GM12878 (cell line): ENCODE measurements at regions not wholly inside any gene's neighbourhood (a gene's known extent, or its start where the extent isn't known, plus 50 kb on each side); places are given as distances from the start of the nearest gene placed in this dataset.

Experiments
- ATAC-seq: fragments of 200-7000 bp; cut with Tn5 transposase; 3 replicates; pipeline ENCODE4 v1.9.1; 2020; ENCODE audit warnings: mild to moderate bottlenecking, moderate library complexity
- BruUV-seq: library from RNA; stranded (reverse); fragments of 400-500 nt; replicated peaks from 2 replicates; lab custom pipeline; 2021; lab: Mats Ljungman, UMichigan
- CTCF ChIA-PET: fragments of 300-600 bp; sonication (Branson Sonifier 250); formaldehyde crosslinking; extraction: SDS; loops from one replicate; lab custom pipeline; 2021; ENCODE audit warnings: inconsistent platforms; lab: Yijun Ruan, JAX
- POLR2A ChIA-PET: fragments of 350-600 bp; formaldehyde crosslinking; extraction: SDS; loops from one replicate; lab custom pipeline; 2021; ENCODE audit warnings: inconsistent platforms; lab: Charles Lee
- RAD21 ChIA-PET: fragments of 300-600 bp; sonication (Branson Sonifier 250); formaldehyde crosslinking; loops from one replicate; lab custom pipeline; 2023; ENCODE audit warnings: antibody characterized with exemption; ENCODE audit not compliant: unreplicated experiment; lab: Charles Lee
- SMC1A ChIA-PET: fragments of 300-600 bp; sonication (Branson Sonifier 250); formaldehyde crosslinking; loops from one replicate; lab custom pipeline; 2023; ENCODE audit not compliant: unreplicated experiment, uncharacterized antibody; lab: Charles Lee
- DNase-seq: peaks from one replicate; pipeline ENCODE4 v3.0.0-alpha.2; 2011; ENCODE audit warnings: low read depth, low spot score
- FAIRE-seq: peaks from 3 replicates; lab custom pipeline; 2011; peaks lifted over from hg19 to GRCh38; lab: Jason Lieb, UNC
- H2AFZ ChIP-seq: 2 replicates; pipeline ENCODE4 v1.6.0; 2011; ENCODE audit warnings: low read depth, low read length, control low read depth; ENCODE audit not compliant: control insufficient read depth
- H3K27ac ChIP-seq: 2 replicates; pipeline ENCODE4 v1.5.1; 2011; ENCODE audit warnings: control low read depth; ENCODE audit not compliant: control insufficient read depth, insufficient read depth
- H3K27me3 ChIP-seq, 2 experiments: replicated peaks in 1 of 2; 2 replicates each; pipeline versions ENCODE4 v1.6.0 to v1.6.1; 2011; ENCODE audit warnings: low read length in 1 of 2; ENCODE audit not compliant: control insufficient read depth in 2 of 2, insufficient read depth in 2 of 2
- H3K36me3 ChIP-seq, 2 experiments: 2 replicates each; pipeline ENCODE4 v1.5.1; 2011; ENCODE audit warnings: low read length in 1 of 2; ENCODE audit not compliant: control insufficient read depth in 2 of 2, insufficient read depth in 2 of 2
- H3K4me1 ChIP-seq: 2 replicates; pipeline ENCODE4 v1.6.1; 2011; ENCODE audit warnings: mild to moderate bottlenecking, low read length, moderate library complexity, mixed read lengths; ENCODE audit not compliant: control insufficient read depth, insufficient read depth
- H3K4me2 ChIP-seq: 2 replicates; pipeline ENCODE4 v1.6.0; 2011; ENCODE audit warnings: control low read depth; ENCODE audit not compliant: control insufficient read depth, insufficient read depth
- H3K4me3 ChIP-seq: fragments of 200-600 bp; sonication (generic); 2 replicates; pipeline ENCODE4 v1.5.1; 2016
- H3K79me2 ChIP-seq: 2 replicates; pipeline ENCODE4 v1.6.0; 2011; ENCODE audit warnings: low read length; ENCODE audit not compliant: control insufficient read depth, insufficient read depth
- H3K9ac ChIP-seq: 2 replicates; pipeline ENCODE4 v1.8.0; 2011; ENCODE audit warnings: low read length, control low read depth, mixed read lengths; ENCODE audit not compliant: control insufficient read depth, insufficient read depth
- H3K9me3 ChIP-seq: replicated peaks from 3 replicates; pipeline ENCODE4 v1.5.1; 2011; ENCODE audit warnings: mild to moderate bottlenecking, low read length; ENCODE audit not compliant: control insufficient read depth, insufficient read depth
- H4K20me1 ChIP-seq: 2 replicates; pipeline ENCODE4 v1.6.0; 2011; ENCODE audit not compliant: control insufficient read depth, insufficient read depth
- BCL11A ChIP-seq: IDR thresholded peaks from 2 replicates; pipeline ENCODE4 v1.6.1; 2011; ENCODE audit warnings: low read depth, low read length
- BRCA1 ChIP-seq: IDR thresholded peaks from 2 replicates; pipeline ENCODE4 v1.6.1; 2011; ENCODE audit warnings: low read depth, low read length, improper control_type of control experiment
- EED ChIP-seq: sonication (generic); IDR thresholded peaks from 2 replicates; pipeline ENCODE4 v1.6.1; 2016; ENCODE audit warnings: antibody characterized with exemption, low read depth
- FOS ChIP-seq: IDR thresholded peaks from 3 replicates; pipeline ENCODE4 v1.6.1; 2011; ENCODE audit warnings: borderline replicate concordance; ENCODE audit not compliant: insufficient read length; ENCODE audit errors: extremely low read depth
- POLR2AphosphoS5 ChIP-seq: IDR thresholded peaks from 2 replicates; pipeline ENCODE4 v1.6.1; 2011; ENCODE audit warnings: mild to moderate bottlenecking, low read length, inconsistent platforms
- RELB ChIP-seq: fragments of 450-650 bp; IDR thresholded peaks from 2 replicates; pipeline ENCODE4 v1.6.1; 2017; ENCODE audit warnings: low read depth, mild to moderate bottlenecking, moderate library complexity
- REST ChIP-seq: IDR thresholded peaks from 2 replicates; pipeline ENCODE4 v1.6.1; 2012; ENCODE audit warnings: mild to moderate bottlenecking, low read depth, low read length
- SIN3A ChIP-seq: IDR thresholded peaks from 2 replicates; pipeline ENCODE4 v1.6.1; 2012; ENCODE audit warnings: low read depth, low read length, improper control_type of control experiment
- SMARCA5 ChIP-seq: fragments of 450-650 bp; IDR thresholded peaks from 2 replicates; pipeline ENCODE4 v1.6.1; 2017; ENCODE audit warnings: mild to moderate bottlenecking
- SMC3 ChIP-seq: IDR thresholded peaks from 2 replicates; pipeline ENCODE4 v1.6.1; 2011; ENCODE audit warnings: low read length, improper control_type of control experiment, borderline replicate concordance
- STAT3 ChIP-seq: IDR thresholded peaks from 2 replicates; pipeline ENCODE4 v1.6.1; 2011; ENCODE audit warnings: low read depth, low read length, improper control_type of control experiment
- TCF3 ChIP-seq: IDR thresholded peaks from 2 replicates; pipeline ENCODE4 v1.6.1; 2012; ENCODE audit warnings: low read depth, mild to moderate bottlenecking, low read length, borderline replicate concordance; ENCODE audit not compliant: insufficient read depth
- WRNIP1 ChIP-seq: IDR thresholded peaks from 2 replicates; pipeline ENCODE4 v1.6.1; 2011; ENCODE audit warnings: low read depth, low read length, improper control_type of control experiment, borderline replicate concordance
- WGBS: methylation state at CpG from one replicate; pipeline ENCODE4 v1.1.6; 2016; ENCODE audit warnings: low lambda C conversion rate; ENCODE audit not compliant: insufficient replicate concordance, insufficient coverage; ENCODE audit errors: missing lambda C conversion rate; 5-methylcytosine and 5-hydroxymethylcytosine counted together
- in situ Hi-C: fragments of 300-500 bp; cut with MboI; formaldehyde crosslinking; loops from 9 replicates; pipeline ENCODE4 v1.14.3; 2018; ENCODE audit warnings: mixed read lengths
- intact Hi-C: fragments of 100-400 bp; cut with micrococcal nuclease; formaldehyde crosslinking; loops from one replicate; pipeline ENCODE4 v1.14.2; 2022; ENCODE audit not compliant: unreplicated experiment
- TF ChIP-seq, protein P1 (sequence below): fragments of 450-650 bp; IDR thresholded peaks from 2 replicates; pipeline ENCODE4 v1.6.1; 2017; ENCODE audit warnings: mild to moderate bottlenecking
- TF ChIP-seq, protein P2 (sequence below): fragments of 450-650 bp; IDR thresholded peaks from 2 replicates; pipeline ENCODE4 v1.6.1; 2017; ENCODE audit warnings: borderline replicate concordance
- TF ChIP-seq, protein P3 (sequence below): IDR thresholded peaks from 2 replicates; pipeline ENCODE4 v1.6.1; 2011; ENCODE audit warnings: low read depth, low read length, improper control_type of control experiment, borderline replicate concordance

DNA sequence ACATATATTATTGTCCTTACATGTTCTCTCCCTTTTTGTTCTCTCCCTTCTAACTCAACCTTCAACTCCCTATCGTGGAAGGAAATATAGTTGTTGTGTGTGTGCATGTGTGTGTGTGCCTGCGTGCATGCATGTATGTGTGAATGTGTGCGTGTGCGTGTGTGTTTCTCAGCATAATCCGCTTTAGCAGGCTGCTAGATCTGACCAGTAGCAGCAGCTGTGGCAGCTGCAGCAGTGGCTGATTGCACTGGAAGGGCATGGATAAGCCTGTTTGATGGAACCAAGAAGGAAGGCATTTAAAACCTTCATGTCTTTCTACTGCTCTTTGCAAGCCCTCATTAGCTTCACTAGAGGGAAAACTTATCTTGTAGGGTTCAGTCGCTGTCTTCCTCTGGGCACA, 65.6 kb upstream of the IRF2BP2 start:
- intact Hi-C loops (loop anchor here (5.0 kb wide), 1 partner anchor 63 kb away; the partner anchor contains the start of gene IRF2BP2), in situ Hi-C loops (no loop called here)
- FAIRE-seq, result no peak
- Histone ChIP-seq H3K9me3 (no peaks in the 10 kb centered on the region; the same call in 2 of the 3 replicates), H3K4me3 (no peak overlapping the region), H3K4me2 (peak overlapping the region; percentile 81), H2AFZ (peak overlapping the region; percentile 96), H3K9ac (no peak overlapping the region), H3K79me2 (no peaks in the 10 kb centered on the region), H4K20me1 (no peaks in the 10 kb centered on the region), H3K27ac (no peak overlapping the region), H3K4me1 (peaks cover 18% of the 10 kb centered on the region), H3K36me3 (no peaks in the 10 kb centered on the region), H3K27me3 (no peaks in the 10 kb centered on the region)
- ChIA-PET SMC1A (interaction anchor here (1.8 kb wide), 1 partner anchor 19 kb away, joined by 4 read pairs; no protein-coding TSS in a partner anchor), CTCF (no interaction called here), RAD21 (interaction anchor here (1.4 to 1.9 kb wide), 2 partner anchors 48 to 64 kb away, joined by 3 to 7 read pairs; no protein-coding TSS in a partner anchor), POLR2A (no interaction called here)
- BruUV-seq, result TSS peak; percentile 74
- 63% methylated on average over 6 of the region's 6 CpGs for WGBS
- ATAC-seq, result peak; percentile 35
- DNase-seq, result no peak
- TF ChIP-seq, protein P1, sequence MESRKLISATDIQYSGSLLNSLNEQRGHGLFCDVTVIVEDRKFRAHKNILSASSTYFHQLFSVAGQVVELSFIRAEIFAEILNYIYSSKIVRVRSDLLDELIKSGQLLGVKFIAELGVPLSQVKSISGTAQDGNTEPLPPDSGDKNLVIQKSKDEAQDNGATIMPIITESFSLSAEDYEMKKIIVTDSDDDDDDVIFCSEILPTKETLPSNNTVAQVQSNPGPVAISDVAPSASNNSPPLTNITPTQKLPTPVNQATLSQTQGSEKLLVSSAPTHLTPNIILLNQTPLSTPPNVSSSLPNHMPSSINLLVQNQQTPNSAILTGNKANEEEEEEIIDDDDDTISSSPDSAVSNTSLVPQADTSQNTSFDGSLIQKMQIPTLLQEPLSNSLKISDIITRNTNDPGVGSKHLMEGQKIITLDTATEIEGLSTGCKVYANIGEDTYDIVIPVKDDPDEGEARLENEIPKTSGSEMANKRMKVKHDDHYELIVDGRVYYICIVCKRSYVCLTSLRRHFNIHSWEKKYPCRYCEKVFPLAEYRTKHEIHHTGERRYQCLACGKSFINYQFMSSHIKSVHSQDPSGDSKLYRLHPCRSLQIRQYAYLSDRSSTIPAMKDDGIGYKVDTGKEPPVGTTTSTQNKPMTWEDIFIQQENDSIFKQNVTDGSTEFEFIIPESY, result no peak
- TF ChIP-seq FOS (no peak), REST (no peak), STAT3 (no peak), SMC3 (no peak), BRCA1 (no peak), TCF3 (no peak), EED (no peak), SMARCA5 (no peak), RELB (no peak), SIN3A (no peak), BCL11A (no peak), WRNIP1 (no peak), POLR2AphosphoS5 (no peak)
- TF ChIP-seq, protein P2, sequence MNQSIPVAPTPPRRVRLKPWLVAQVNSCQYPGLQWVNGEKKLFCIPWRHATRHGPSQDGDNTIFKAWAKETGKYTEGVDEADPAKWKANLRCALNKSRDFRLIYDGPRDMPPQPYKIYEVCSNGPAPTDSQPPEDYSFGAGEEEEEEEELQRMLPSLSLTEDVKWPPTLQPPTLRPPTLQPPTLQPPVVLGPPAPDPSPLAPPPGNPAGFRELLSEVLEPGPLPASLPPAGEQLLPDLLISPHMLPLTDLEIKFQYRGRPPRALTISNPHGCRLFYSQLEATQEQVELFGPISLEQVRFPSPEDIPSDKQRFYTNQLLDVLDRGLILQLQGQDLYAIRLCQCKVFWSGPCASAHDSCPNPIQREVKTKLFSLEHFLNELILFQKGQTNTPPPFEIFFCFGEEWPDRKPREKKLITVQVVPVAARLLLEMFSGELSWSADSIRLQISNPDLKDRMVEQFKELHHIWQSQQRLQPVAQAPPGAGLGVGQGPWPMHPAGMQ, result no peak
- TF ChIP-seq, protein P3, sequence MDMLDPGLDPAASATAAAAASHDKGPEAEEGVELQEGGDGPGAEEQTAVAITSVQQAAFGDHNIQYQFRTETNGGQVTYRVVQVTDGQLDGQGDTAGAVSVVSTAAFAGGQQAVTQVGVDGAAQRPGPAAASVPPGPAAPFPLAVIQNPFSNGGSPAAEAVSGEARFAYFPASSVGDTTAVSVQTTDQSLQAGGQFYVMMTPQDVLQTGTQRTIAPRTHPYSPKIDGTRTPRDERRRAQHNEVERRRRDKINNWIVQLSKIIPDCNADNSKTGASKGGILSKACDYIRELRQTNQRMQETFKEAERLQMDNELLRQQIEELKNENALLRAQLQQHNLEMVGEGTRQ, result no peak
